ENCODE measurements at regions not wholly inside any gene's neighbourhood (a gene's known extent, or its start where the extent isn't known, plus 50 kb on each side); places are given as distances from the start of the nearest gene placed in this dataset.

DNA sequence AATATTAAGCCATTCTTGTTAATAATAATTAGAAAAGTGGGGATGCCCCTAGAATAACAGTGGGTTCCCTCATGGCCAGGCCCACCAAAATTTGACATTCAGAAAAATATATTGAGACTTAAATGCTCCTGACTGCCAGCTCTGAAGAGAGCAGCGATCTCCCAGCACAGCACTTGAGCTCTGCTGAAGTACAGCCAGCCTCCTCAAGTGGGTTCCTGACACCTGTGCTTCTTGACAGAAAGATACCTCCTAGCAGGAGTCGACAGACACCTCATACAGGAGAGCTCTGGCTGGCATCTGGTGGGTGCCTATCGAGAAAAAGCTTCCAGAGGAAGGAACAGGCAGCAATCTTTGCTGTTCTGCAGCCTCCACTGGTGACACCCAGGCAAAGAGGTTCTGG is 261.5 kb downstream of the DTWD2 start:
- no peak overlapping the region for H2AFZ ChIP-seq (ENCODE audit: control insufficient read depth, low read depth, low read length)
- ChIA-PET POLR2A (no interaction called here), RAD21 (ENCODE audit: unreplicated experiment) (no interaction called here), CTCF (interaction anchor here (1.1 kb wide), 1 partner anchor 64 kb away, joined by 4 read pairs; no protein-coding TSS in a partner anchor), SMC1A (ENCODE audit: uncharacterized antibody, unreplicated experiment) (no interaction called here)
- H3K27me3 ChIP-seq (replicated peaks in 1 of 2; ENCODE audit: control insufficient read depth in 2 of 2, insufficient read depth in 2 of 2, low read length in 1 of 2) = no peaks in the 10 kb centered on the region
- no peaks in the 10 kb centered on the region; the same call in 2 of the 3 replicates for H3K9me3 ChIP-seq (replicated peaks; ENCODE audit: control insufficient read depth, insufficient read depth, low read length)
- TF ChIP-seq, protein P1, sequence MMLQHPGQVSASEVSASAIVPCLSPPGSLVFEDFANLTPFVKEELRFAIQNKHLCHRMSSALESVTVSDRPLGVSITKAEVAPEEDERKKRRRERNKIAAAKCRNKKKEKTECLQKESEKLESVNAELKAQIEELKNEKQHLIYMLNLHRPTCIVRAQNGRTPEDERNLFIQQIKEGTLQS (IDR thresholded peaks at IDR 0.05; ENCODE audit: borderline replicate concordance, extremely low read depth, low read depth, low read length) = no peak
- TF ChIP-seq HSF1 (IDR thresholded peaks at IDR 0.05; ENCODE audit: low read depth, low read length) (no peak), TCF7 (IDR thresholded peaks at IDR 0.05; ENCODE audit: borderline replicate concordance) (no peak), BCL11A (IDR thresholded peaks at IDR 0.05; ENCODE audit: low read depth, low read length) (no peak), RBBP5 (conservative IDR thresholded peaks at IDR 0.05) (no peak), NR2F1 (conservative IDR thresholded peaks at IDR 0.05) (no peak), TARDBP (IDR thresholded peaks at IDR 0.05; ENCODE audit: borderline replicate concordance) (no peak), KLF5 (IDR thresholded peaks at IDR 0.05; ENCODE audit: partially characterized antibody) (no peak)
- TF ChIP-seq, protein P2, sequence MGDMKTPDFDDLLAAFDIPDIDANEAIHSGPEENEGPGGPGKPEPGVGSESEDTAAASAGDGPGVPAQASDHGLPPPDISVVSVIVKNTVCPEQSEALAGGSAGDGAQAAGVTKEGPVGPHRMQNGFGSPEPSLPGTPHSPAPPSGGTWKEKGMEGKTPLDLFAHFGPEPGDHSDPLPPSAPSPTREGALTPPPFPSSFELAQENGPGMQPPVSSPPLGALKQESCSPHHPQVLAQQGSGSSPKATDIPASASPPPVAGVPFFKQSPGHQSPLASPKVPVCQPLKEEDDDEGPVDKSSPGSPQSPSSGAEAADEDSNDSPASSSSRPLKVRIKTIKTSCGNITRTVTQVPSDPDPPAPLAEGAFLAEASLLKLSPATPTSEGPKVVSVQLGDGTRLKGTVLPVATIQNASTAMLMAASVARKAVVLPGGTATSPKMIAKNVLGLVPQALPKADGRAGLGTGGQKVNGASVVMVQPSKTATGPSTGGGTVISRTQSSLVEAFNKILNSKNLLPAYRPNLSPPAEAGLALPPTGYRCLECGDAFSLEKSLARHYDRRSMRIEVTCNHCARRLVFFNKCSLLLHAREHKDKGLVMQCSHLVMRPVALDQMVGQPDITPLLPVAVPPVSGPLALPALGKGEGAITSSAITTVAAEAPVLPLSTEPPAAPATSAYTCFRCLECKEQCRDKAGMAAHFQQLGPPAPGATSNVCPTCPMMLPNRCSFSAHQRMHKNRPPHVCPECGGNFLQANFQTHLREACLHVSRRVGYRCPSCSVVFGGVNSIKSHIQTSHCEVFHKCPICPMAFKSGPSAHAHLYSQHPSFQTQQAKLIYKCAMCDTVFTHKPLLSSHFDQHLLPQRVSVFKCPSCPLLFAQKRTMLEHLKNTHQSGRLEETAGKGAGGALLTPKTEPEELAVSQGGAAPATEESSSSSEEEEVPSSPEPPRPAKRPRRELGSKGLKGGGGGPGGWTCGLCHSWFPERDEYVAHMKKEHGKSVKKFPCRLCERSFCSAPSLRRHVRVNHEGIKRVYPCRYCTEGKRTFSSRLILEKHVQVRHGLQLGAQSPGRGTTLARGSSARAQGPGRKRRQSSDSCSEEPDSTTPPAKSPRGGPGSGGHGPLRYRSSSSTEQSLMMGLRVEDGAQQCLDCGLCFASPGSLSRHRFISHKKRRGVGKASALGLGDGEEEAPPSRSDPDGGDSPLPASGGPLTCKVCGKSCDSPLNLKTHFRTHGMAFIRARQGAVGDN (IDR thresholded peaks at IDR 0.05) = no peak
- TF ChIP-seq, protein P3, sequence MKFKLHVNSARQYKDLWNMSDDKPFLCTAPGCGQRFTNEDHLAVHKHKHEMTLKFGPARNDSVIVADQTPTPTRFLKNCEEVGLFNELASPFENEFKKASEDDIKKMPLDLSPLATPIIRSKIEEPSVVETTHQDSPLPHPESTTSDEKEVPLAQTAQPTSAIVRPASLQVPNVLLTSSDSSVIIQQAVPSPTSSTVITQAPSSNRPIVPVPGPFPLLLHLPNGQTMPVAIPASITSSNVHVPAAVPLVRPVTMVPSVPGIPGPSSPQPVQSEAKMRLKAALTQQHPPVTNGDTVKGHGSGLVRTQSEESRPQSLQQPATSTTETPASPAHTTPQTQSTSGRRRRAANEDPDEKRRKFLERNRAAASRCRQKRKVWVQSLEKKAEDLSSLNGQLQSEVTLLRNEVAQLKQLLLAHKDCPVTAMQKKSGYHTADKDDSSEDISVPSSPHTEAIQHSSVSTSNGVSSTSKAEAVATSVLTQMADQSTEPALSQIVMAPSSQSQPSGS (IDR thresholded peaks at IDR 0.05; ENCODE audit: low read length) = no peak
- TF ChIP-seq, protein P4, sequence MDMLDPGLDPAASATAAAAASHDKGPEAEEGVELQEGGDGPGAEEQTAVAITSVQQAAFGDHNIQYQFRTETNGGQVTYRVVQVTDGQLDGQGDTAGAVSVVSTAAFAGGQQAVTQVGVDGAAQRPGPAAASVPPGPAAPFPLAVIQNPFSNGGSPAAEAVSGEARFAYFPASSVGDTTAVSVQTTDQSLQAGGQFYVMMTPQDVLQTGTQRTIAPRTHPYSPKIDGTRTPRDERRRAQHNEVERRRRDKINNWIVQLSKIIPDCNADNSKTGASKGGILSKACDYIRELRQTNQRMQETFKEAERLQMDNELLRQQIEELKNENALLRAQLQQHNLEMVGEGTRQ (IDR thresholded peaks at IDR 0.05; ENCODE audit: borderline replicate concordance, low read depth, low read length) = no peak
- TF ChIP-seq, protein P5, sequence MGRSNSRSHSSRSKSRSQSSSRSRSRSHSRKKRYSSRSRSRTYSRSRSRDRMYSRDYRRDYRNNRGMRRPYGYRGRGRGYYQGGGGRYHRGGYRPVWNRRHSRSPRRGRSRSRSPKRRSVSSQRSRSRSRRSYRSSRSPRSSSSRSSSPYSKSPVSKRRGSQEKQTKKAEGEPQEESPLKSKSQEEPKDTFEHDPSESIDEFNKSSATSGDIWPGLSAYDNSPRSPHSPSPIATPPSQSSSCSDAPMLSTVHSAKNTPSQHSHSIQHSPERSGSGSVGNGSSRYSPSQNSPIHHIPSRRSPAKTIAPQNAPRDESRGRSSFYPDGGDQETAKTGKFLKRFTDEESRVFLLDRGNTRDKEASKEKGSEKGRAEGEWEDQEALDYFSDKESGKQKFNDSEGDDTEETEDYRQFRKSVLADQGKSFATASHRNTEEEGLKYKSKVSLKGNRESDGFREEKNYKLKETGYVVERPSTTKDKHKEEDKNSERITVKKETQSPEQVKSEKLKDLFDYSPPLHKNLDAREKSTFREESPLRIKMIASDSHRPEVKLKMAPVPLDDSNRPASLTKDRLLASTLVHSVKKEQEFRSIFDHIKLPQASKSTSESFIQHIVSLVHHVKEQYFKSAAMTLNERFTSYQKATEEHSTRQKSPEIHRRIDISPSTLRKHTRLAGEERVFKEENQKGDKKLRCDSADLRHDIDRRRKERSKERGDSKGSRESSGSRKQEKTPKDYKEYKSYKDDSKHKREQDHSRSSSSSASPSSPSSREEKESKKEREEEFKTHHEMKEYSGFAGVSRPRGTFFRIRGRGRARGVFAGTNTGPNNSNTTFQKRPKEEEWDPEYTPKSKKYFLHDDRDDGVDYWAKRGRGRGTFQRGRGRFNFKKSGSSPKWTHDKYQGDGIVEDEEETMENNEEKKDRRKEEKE (IDR thresholded peaks at IDR 0.05) = no peak
- 2% methylated on average over 3 of the region's 3 CpGs for WGBS (ENCODE audit: insufficient coverage, insufficient replicate concordance, low lambda C conversion rate, missing lambda C conversion rate)
- H3K79me2 ChIP-seq (ENCODE audit: control insufficient read depth, insufficient read depth, low read length) = no peaks in the 10 kb centered on the region
- in situ Hi-C loops (cut with MboI) = no loop called here
- no peak overlapping the region for H3K27ac ChIP-seq (ENCODE audit: control insufficient read depth, insufficient read depth)
- DNase-seq (ENCODE audit: low read depth, low spot score) = no peak
- H3K4me3 ChIP-seq = no peak overlapping the region
- H3K4me1 ChIP-seq (ENCODE audit: control insufficient read depth, insufficient read depth, low read length) = peaks cover 12% of the 10 kb centered on the region
- intact Hi-C loops (cut with micrococcal nuclease; ENCODE audit: unreplicated experiment) = loop anchor here (10.0 kb wide), 2 partner anchors 348 to 628 kb away; partner anchors contain the start of genes DMXL1 and TNFAIP8
- no peaks in the 10 kb centered on the region for H4K20me1 ChIP-seq (ENCODE audit: control insufficient read depth, insufficient read depth)
- FAIRE-seq = no peak
- no TSS peak for BruUV-seq (replicated peaks)
- H3K4me2 ChIP-seq (ENCODE audit: control insufficient read depth, insufficient read depth) = no peak overlapping the region
- no peak for ATAC-seq
- no peaks in the 10 kb centered on the region for H3K36me3 ChIP-seq (ENCODE audit: control insufficient read depth in 2 of 2, insufficient read depth in 2 of 2, low read length in 1 of 2)
- H3K9ac ChIP-seq (ENCODE audit: control insufficient read depth, insufficient read depth, low read length) = no peak overlapping the region

Data from GM12878 (cell line).